ENCODE measurements at regions not wholly inside any gene's neighbourhood (a gene's known extent, or its start where the extent isn't known, plus 50 kb on each side); places are given as distances from the start of the nearest gene placed in this dataset.

DNA sequence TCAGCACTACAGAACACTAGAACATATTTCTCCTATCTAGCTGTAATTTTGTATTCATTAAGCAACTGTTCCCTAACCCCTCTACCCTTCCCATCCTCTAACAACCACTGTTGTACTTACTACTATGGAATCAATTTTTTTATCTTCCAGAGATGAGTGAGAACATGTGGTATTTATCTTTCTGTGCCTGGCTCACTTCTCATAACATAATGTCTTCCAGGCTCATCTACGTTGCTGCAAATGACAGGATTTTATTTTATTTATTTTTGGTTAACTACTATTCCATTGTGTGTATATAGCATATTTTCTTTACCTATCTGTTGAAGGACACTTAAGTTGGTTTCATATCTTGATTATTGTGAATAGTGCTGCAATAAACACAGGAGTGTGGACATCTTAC is 200.9 kb upstream of the CHRM2 start:
- DNase-seq: no peak
- WGBS, 2 donors: 34 to 47% methylated on average over 1 of the region's 1 CpG
- Histone ChIP-seq H3K36me3 (no peaks in the 10 kb centered on the region), H3K4me3 (no peak overlapping the region), H3K4me1 (no peaks in the 10 kb centered on the region), H3K27ac (no peak overlapping the region), H3K27me3 (no peaks in the 10 kb centered on the region), H3K9me3 (peaks cover 0 to 7% (median 0%) of the 10 kb centered on the region in 3 donors)
- TF ChIP-seq CTCF (IDR thresholded peaks at IDR 0.05) (no peak), POLR2A (IDR thresholded peaks at IDR 0.05) (no peak)
- intact Hi-C loops (cut with DNase I): no loop called here

GRCh38 chr7:136665878-136666509 is 202.5 kb upstream of the CHRM2 start:
- WGBS, 2 donors: 52 to 58% methylated on average over 5 of the region's 5 CpGs
- Histone ChIP-seq H3K4me3 (no peak overlapping the region), H3K27me3 (no peaks in the 10 kb centered on the region), H3K4me1 (no peaks in the 10 kb centered on the region), H3K9me3 (no peaks in the 10 kb centered on the region), H3K36me3 (no peaks in the 10 kb centered on the region), H3K27ac (no peak overlapping the region)
- no peak for DNase-seq
- TF ChIP-seq POLR2A (IDR thresholded peaks at IDR 0.05): no peak
- TF ChIP-seq CTCF (IDR thresholded peaks at IDR 0.05): no peak
- intact Hi-C loops (cut with DNase I): no loop called here

DNA sequence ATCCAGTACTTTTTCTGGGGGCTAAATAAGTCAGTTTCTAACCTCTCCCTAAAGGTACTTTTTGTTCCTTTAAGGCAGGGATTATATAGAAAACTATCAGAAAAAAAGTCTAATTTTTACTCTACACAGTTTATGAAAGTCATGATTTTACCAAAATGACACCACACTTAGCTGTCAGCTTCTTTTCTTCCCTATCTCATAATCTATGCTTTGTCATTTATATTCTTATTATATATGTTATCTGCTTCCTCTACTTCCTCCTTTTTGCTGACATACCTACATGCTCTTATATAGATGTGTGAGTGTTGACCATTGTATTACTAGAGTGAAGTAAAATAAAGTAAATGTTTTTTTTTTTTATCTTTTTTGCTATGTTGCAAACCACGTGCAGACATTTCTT is 203.9 kb upstream of the CHRM2 start:
- TF ChIP-seq POLR2A (IDR thresholded peaks at IDR 0.05): no peak
- no peak for TF ChIP-seq CTCF (IDR thresholded peaks at IDR 0.05)
- Histone ChIP-seq H3K4me1 (no peaks in the 10 kb centered on the region), H3K27me3 (no peaks in the 10 kb centered on the region), H3K27ac (no peak overlapping the region), H3K36me3 (no peaks in the 10 kb centered on the region), H3K4me3 (no peak overlapping the region), H3K9me3 (no peaks in the 10 kb centered on the region)
- WGBS, 2 donors: 17 to 37% methylated on average over 1 of the region's 1 CpG
- intact Hi-C loops (cut with DNase I): no loop called here
- DNase-seq: no peak

GRCh38 chr7:136657482-136657921 is 210.9 kb upstream of the CHRM2 start:
- Histone ChIP-seq H3K27me3 (no peaks in the 10 kb centered on the region), H3K4me3 (no peak overlapping the region), H3K9me3 (no peaks in the 10 kb centered on the region), H3K36me3 (no peaks in the 10 kb centered on the region), H3K4me1 (no peaks in the 10 kb centered on the region), H3K27ac (no peak overlapping the region)
- 27 to 36% methylated on average over 2 of the region's 2 CpGs for WGBS, 2 donors
- intact Hi-C loops (cut with DNase I): no loop called here
- no peak for TF ChIP-seq POLR2A (IDR thresholded peaks at IDR 0.05)
- no peak for TF ChIP-seq CTCF (IDR thresholded peaks at IDR 0.05)
- no peak for DNase-seq

DNA sequence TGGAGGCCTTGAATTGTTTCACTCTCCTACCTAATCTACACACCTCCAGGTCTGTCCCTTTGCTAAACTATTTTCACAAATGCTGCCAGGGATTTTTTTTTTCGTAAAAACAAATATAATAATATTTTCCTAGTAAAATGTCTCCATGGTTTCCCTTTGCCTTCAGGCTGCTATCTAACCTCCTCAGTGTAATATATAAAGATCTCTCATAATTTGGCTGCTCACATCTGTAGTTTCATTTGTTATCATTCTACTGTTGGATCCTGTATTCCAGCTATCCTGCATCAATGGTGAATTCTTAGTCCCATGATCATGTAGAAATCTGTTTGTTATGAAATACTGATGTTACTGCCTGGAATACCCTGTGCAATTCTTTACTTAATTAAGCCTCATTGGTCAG is 211.9 kb upstream of the CHRM2 start:
- intact Hi-C loops (cut with DNase I): no loop called here
- Histone ChIP-seq H3K27me3 (no peaks in the 10 kb centered on the region), H3K9me3 (no peaks in the 10 kb centered on the region), H3K4me3 (no peak overlapping the region), H3K36me3 (no peaks in the 10 kb centered on the region), H3K4me1 (no peaks in the 10 kb centered on the region), H3K27ac (no peak overlapping the region)
- WGBS, 2 donors: 76 to 86% methylated on average over 1 of the region's 1 CpG
- TF ChIP-seq CTCF (IDR thresholded peaks at IDR 0.05): no peak
- TF ChIP-seq POLR2A (IDR thresholded peaks at IDR 0.05): no peak
- DNase-seq: no peak

All from esophagus squamous epithelium (tissue), 5 donors.